Dermis blood vessel endothelial cell (primary cell): ENCODE measurements at regions not wholly inside any gene's neighbourhood (a gene's known extent, or its start where the extent isn't known, plus 50 kb on each side); places are given as distances from the start of the nearest gene placed in this dataset.
"Not testable (repeated sequence)": the region's sequence is repeated elsewhere in the genome, so short reads cannot be mapped to it uniquely, and the experiment has no call there.

Source experiments
- DNase-seq: peaks from one replicate; pipeline ENCODE4 v3.0.0; 2010

GRCh38 chr3:154973851-154974250, 106.3 kb upstream of the MME start:
- no peak for DNase-seq

DNA sequence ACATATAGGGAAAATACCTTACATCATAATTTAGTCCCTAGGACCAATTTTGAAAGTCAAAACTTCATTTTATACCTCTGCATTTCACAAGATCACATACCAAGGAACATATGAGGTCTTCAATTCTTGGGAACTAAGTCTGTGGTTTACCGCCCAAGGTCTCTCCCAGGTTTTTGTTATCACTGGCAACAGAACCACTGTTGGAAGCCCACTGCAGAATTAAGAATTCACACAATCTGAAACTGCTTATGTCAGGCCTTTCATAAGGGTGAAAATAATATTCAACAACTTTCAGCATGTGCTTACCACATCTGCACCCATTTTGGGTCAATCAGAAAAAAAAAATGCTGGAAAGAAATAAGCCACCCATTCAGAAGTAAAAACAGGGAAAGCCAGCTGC, 107.2 kb upstream of the MME start:
- no peak for DNase-seq

DNA sequence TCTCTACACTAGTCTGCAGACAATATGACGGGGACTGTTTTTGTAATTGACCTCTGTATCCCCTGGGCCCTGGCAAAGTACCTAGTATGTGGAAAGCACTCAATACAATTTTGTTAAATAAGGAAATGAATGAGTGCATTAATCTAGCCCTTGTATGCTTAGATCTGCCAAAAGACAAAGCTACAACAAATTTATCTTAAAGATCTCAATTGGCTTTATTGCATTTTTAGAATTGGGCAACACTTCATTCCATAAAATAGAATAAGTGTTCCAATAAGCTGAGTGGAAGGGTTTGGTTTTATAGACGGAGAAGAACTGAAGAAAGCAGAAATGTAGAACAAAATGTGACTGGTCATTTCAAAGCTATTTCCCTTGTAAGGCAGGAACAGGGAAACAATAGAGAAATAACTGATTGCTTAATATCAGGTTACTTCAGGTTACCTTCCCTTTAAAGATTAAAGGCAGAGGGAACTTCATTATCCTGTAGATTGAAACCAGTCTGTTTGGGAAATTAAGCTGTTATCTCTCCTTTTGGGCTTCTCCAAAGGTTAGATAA, 108.3 kb upstream of the MME start:
- peak; percentile 36 for DNase-seq

GRCh38 chr3:154971341-154971740, 108.8 kb upstream of the MME start:
- DNase-seq, result no peak

DNA sequence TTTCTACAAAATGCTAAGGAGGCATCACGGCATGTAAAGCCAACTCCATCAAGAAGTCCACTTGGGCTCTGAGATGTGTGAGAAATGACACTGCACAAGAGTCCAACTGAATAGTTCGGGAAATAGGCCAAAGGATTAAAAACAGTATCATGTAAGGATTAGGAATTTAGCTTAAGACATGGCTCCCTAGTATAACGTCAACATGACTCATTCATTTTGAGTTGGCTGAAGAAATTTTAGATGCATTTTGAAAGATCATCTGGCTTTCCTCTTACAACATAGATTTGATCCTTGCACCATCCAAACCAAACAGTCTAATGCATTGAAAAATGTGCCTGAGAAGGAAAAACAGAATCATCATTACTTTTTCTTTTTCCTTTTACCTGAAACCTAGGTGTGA, 109.3 kb upstream of the MME start:
- DNase-seq, result no peak

- no peak for DNase-seq
Measured at GRCh38 chr3:154969366-154969765, 110.8 kb upstream of the MME start.

- DNase-seq, result no peak
Measured at GRCh38 chr3:154967090-154967489, 113.0 kb upstream of the MME start.

GRCh38 chr3:154956815-154957214, 123.3 kb upstream of the MME start:
- no peak for DNase-seq

DNA sequence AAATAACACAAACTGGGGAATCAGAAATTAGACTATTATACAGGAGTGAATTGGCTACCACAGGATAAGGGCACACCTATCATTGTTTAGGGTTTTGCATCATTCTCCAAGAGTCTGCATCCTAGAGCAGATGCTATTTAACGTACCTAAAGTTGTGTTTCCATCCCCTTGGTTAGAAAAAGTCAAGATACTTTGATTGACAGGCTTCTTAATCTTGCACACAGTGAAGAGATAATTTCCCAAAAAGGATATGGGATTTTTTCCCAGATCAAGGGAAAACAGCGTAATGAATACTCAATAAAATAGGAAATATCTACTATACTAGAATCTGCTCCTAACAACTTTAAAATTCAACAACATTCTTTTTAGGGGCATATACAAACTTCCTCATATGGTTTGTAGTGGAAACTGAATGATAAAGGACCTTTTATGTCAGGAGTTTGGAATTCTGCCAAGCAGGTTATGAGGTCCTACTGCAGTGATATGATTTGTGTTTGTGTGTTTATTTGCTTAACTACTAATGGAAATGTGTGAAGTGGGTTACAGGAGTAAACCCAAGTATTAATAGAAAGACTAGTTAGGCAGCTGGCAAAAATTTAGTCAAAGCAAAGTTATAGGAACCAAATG, 124.1 kb upstream of the MME start:
- peak; percentile 23 for DNase-seq

DNA sequence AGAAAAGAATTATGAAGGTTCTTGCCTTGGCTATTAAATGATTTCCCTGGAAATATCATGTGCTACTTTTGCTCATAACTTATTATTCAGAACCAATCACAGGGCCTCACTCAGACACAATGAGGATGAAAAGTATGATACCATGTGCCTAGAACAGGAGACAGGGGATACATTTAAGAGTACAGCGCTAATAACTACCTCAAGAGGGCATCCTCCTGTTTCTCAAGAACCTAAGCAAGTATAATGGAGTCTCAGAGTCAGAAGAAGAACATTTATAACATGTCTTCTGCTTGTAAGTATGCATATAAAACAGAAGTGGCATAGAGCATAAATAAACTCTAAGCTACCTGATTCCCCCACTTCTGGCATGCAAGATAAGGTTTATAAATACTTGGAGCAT, 125.4 kb upstream of the MME start:
- DNase-seq, result peak; percentile 62

DNA sequence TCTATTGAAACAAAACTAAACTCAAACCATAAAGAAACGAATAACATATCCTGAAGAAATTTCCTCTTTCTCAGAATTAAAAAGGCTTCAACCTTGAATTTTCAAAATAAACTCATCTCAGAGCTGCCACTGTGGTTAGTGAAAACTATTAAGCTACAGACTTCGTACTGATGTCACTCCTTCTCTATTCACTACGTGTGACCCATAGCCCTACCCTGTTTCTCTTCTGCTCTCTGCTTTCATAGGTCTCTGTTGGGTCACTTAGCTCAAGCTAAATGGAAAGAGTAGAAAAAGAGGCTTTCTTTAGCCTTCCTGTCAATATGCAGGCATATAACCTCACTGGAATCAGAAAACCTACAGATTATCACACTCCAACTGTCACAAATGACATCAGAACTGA, 126.6 kb upstream of the MME start:
- no peak for DNase-seq

DNA sequence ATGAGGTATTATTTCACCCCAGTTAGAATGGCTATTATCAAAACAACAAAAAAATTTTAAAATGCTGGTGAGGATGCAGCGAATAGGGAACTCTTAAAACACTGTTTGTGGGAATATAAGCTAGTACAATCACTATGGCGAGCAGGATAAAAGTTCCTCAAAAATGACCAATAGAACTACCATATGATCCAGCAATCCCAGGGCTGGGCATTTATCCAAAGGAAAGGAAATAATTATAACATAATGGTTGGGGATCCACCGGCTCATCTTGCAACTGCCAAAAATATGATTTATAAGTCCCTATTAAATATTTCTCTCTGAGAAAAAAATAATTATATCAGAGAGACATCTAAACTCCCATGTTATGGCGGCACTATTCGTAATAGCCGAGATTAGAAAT, 127.6 kb upstream of the MME start:
- DNase-seq, result no peak

DNA sequence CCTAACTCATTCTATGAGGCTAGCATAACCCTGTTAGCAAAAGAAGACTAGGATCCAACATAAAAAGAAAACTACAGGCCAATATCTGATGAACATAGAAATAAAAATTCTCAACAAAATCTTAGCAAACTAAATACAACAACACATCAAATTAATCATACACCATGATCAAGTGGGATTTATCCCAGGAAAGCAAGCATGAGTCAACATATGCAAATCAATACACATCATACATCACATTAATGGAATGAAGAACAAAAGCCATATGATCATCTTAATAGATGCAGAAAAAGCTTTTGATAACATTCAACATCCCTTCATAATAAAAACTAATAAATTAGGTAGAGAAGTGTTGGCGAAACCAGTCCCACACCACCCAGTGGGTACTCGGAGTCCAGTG, 136.1 kb upstream of the MME start:
- DNase-seq, result no peak

DNA sequence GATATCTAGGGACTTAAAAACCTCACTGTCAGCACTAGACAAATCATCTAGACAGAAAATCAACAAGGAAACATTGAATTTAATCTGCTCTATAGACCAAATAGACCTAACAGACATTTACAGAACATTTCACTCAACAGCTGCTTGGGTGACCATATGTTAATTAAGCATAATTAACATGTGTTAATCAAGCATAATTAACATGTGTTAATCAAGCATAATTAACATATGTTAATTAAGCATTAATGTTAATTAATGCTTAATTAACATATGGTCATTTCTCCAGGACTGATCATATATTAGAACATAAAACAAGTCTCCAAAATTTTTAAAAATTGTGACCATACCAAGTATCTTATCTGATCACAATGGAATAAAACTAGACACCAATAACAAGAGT, 137.3 kb upstream of the MME start:
- DNase-seq, result no peak

GRCh38 chr3:154936196-154936595, 143.9 kb upstream of the MME start:
- DNase-seq, result peak; percentile 79

DNA sequence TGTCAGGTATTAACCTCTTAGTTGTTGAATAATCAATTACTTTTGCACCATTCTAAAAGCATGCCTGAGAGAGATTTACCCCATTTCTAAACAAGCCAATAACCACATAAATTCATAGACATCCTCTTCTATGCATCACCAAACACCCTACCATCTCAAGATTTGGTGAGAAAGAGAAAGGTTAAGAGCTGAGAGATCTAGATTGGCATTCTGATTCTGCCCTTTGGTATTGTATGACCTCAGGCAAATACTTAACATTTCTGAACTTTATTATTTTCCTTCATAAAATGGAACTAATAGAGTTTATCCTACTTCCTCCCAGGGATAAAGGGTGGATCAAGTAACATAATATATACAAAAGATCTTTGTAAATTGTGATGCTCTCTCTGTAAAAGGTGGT, 146.5 kb upstream of the MME start:
- no peak for DNase-seq

GRCh38 chr3:154932633-154933032, 147.5 kb upstream of the MME start:
- DNase-seq, result no peak

DNA sequence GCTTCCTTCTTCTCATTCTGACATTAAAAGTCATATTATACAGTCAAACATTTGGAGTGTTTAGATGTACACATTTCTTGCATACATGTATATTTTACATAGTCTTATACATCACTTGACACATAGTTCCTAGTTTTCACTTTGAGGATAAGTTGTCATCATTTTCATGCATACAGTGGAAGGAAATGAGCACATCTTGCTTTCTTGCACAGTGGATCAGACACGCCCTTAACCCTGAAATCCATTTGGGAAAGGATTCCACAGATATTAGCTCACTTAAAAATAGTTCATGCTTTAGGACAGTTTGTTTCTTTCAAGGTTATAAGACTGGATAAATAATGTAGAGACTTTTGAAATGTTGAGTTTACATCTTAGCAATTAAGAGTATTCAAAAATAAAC, 148.6 kb upstream of the MME start:
- DNase-seq, result no peak

DNA sequence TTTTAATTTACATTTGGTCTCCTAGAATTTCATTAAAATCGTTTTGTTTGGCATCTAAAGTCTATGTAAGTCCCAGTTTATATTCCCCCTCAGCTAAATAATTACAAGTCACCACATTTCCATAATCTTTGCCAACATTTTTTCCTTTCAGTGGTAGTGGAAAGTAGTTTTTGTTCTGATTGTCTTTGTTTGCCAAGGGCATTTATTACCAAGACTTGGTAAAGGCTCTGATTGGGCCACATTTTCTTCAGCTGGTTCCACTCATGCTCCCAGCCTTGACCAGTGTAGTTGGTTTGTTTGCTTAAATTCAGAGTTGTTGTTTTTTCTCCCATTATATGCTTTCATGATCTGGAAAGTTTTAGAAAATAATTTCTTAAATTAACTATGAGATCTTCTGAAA, 153.4 kb upstream of the MME start:
- no peak for DNase-seq

DNA sequence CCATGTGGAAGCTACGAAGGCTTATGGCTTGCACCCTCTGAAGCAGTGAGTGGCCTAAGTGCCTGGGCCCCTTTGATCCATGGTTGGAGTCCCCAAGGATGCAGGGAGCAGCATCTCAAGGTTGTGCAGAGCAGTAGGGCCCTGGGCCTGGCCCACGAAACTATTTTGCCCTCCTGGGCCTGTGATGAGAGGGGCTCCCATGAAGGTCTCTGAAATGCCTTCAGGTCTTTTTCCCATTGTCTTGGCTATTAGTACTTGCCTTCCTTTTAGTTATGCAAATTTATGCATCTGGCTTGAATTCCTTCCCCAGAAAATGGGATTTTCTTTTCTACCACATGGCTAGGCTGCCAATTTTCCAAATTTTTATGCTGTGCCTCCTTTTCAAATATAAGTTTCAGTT, 158.8 kb upstream of the MME start:
- DNase-seq, result no peak

- DNase-seq, result no peak
Measured at GRCh38 chr3:154919226-154919625, 160.9 kb upstream of the MME start.

GRCh38 chr3:154904328-154904727, 175.8 kb upstream of the MME start:
- peak; percentile 38 for DNase-seq

DNA sequence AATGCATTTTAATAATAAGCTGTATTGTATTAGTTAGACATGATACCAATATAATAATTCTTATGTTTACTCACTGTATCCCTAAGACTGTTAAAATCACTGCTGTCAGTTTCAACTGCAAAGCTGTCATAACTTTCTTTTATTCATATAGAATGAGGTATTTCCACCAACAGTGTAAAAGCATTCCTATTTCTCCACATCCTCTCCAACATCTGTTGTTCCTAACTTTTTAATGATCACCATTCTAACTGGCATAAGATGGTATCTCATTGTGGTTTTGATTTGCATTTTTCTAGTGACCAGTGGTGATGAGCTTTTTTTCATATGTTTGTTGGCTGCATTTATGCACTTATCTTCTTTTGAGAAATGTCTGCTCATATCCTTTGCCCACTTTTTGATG, 177.6 kb upstream of the MME start:
- not testable (repeated sequence) for DNase-seq

- DNase-seq, result no peak
Measured at GRCh38 chr3:154901278-154901677, 178.8 kb upstream of the MME start.

- DNase-seq, result no peak
Measured at GRCh38 chr3:154900816-154901215, 179.3 kb upstream of the MME start.
